Common myeloid progenitor, CD34-positive (primary cell): ENCODE measurements at regions not wholly inside any gene's neighbourhood (a gene's known extent, or its start where the extent isn't known, plus 50 kb on each side); places are given as distances from the start of the nearest gene placed in this dataset.

Experiments used
- CTCF ChIA-PET: fragments of 350-600 bp; sonication (Branson Sonifier 250); formaldehyde crosslinking; loops from one replicate; lab custom pipeline; 2021; ENCODE audit warnings: antibody characterized with exemption; lab: Charles Lee
- POLR2A ChIA-PET: fragments of 350-600 bp; sonication (Branson Sonifier 250); formaldehyde crosslinking; loops from one replicate; lab custom pipeline; 2021; ENCODE audit warnings: antibody characterized with exemption; lab: Charles Lee
- DNase-seq, 3 donors: peaks; one replicate each; pipeline versions ENCODE4 v3.0.0 to v3.0.0-alpha.2; 2013
- H3K27ac ChIP-seq, 2 experiments: 1 replicate in 1 of 2; 2 replicates in 1 of 2; pipeline ENCODE4 v1.7.0; 2013; ENCODE audit warnings: inconsistent platforms in 2 of 2, low read length in 2 of 2, mild to moderate bottlenecking in 2 of 2, low read depth in 1 of 2, moderate library complexity in 1 of 2; ENCODE audit not compliant: severe bottlenecking in 2 of 2, insufficient read depth in 1 of 2, poor library complexity in 1 of 2
- H3K27me3 ChIP-seq, 5 experiments: replicated peaks in 2 of 5; 1 replicate in 3 of 5; 2 replicates in 2 of 5; pipeline versions ENCODE4 v1.6.1 to v1.7.0; 2013; ENCODE audit warnings: low read length in 4 of 5, mild to moderate bottlenecking in 2 of 5, moderate library complexity in 2 of 5, inconsistent platforms in 1 of 5; ENCODE audit not compliant: insufficient read depth in 5 of 5, control insufficient read depth in 4 of 5
- H3K36me3 ChIP-seq, 4 experiments: 1 replicate in 2 of 4; 2 replicates in 2 of 4; pipeline versions ENCODE4 v1.6.1 to v1.7.0; 2013; ENCODE audit warnings: low read length in 3 of 4, control low read depth in 1 of 4, mild to moderate bottlenecking in 1 of 4; ENCODE audit not compliant: control insufficient read depth in 4 of 4, insufficient read depth in 4 of 4
- H3K4me1 ChIP-seq, 4 experiments: 1 replicate in 3 of 4; 2 replicates in 1 of 4; pipeline versions ENCODE4 v1.6.1 to v1.7.1; 2013; ENCODE audit warnings: low read length in 3 of 4, mild to moderate bottlenecking in 3 of 4, control low read depth in 1 of 4, inconsistent platforms in 1 of 4, moderate library complexity in 1 of 4; ENCODE audit not compliant: control insufficient read depth in 4 of 4, insufficient read depth in 4 of 4; ENCODE audit errors: control extremely low read depth in 1 of 4
- H3K4me3 ChIP-seq, 7 experiments: 1 replicate in 4 of 7; 2 replicates in 3 of 7; pipeline versions ENCODE4 v1.5.1 to v1.7.0; 2013; ENCODE audit warnings: mild to moderate bottlenecking in 7 of 7, low read length in 6 of 7, moderate library complexity in 6 of 7, inconsistent platforms in 2 of 7, low read depth in 2 of 7, control low read depth in 1 of 7; ENCODE audit not compliant: insufficient read depth in 4 of 7, control insufficient read depth in 1 of 7; ENCODE audit errors: extremely low read depth in 1 of 7
- H3K9me3 ChIP-seq, 5 experiments: 1 replicate in 4 of 5; 2 replicates in 1 of 5; pipeline versions ENCODE4 v1.6.1 to v1.7.1; 2013; ENCODE audit warnings: low read length in 4 of 5, mild to moderate bottlenecking in 2 of 5, inconsistent platforms in 1 of 5, low read depth in 1 of 5, moderate library complexity in 1 of 5; ENCODE audit not compliant: control insufficient read depth in 4 of 5, insufficient read depth in 2 of 5; ENCODE audit errors: control extremely low read depth in 1 of 5
- WGBS: methylation state at CpG from one replicate; pipeline ENCODE4 v1.1.5; 2013; ENCODE audit not compliant: insufficient coverage; 5-methylcytosine and 5-hydroxymethylcytosine counted together

DNA sequence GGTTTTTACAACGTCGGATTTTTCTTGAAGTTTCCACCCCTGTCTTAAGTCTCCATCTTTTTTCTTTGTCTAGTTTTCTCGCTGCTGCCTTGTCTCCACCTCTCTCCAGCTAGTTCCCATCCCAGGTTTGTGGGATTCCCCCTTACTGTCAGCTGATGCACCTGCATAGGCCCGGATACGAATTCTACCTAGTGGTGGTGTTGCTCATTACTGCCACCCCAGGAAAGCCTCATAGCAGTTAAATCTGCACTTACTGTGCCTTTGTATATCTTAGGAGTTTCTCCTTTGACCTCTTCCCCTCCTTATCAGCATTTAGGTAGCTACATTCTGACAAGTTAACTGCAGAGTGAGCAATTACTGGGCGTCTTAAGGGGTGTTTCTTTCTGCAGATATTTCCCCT is 1693.1 kb upstream of the TENM3 start:
- CTCF ChIA-PET: no interaction called here
- no peak overlapping the region for H3K4me3 ChIP-seq
- DNase-seq: no peak
- H3K27ac ChIP-seq: no peak overlapping the region
- H3K4me1 ChIP-seq: no peaks in the 10 kb centered on the region
- POLR2A ChIA-PET: no interaction called here
- peaks cover 0 to 4% (median 0%) of the 10 kb centered on the region in 5 experiments for H3K9me3 ChIP-seq
- WGBS: 69% methylated on average over 6 of the region's 6 CpGs
- no peaks in the 10 kb centered on the region for H3K27me3 ChIP-seq
- H3K36me3 ChIP-seq: no peaks in the 10 kb centered on the region

DNA sequence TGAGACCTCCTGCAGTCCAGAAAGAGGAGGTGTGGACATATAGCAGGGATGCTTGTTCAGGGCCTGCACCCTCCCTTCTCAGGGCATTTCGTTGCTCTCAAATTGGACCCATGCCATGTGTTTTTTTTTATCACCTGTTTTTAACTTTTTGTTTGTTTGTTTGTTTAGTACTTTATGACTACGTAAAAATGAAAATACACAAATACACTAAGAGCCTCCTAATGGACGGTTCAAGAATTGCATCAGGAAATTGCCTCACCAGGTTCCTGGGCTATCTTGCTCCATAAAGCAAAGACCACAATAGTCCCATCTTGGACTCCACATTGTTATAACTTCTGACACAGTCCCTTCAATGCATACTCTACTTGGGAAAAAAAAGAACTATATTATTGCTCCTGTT is 1685.9 kb upstream of the TENM3 start:
- H3K27me3 ChIP-seq: no peaks in the 10 kb centered on the region
- no peaks in the 10 kb centered on the region for H3K9me3 ChIP-seq
- H3K36me3 ChIP-seq: no peaks in the 10 kb centered on the region
- POLR2A ChIA-PET: interaction anchor here (0.6 kb wide), 1 partner anchor 24 kb away, joined by 3 read pairs; no protein-coding TSS in a partner anchor
- peaks cover 0 to 5% (median 0%) of the 10 kb centered on the region in 4 experiments for H3K4me1 ChIP-seq
- no peak overlapping the region for H3K27ac ChIP-seq
- DNase-seq: peak in 1 of 3 donors; percentile 2
- H3K4me3 ChIP-seq: no peak overlapping the region
- 90% methylated on average over 2 of the region's 3 CpGs for WGBS
- CTCF ChIA-PET: no interaction called here

DNA sequence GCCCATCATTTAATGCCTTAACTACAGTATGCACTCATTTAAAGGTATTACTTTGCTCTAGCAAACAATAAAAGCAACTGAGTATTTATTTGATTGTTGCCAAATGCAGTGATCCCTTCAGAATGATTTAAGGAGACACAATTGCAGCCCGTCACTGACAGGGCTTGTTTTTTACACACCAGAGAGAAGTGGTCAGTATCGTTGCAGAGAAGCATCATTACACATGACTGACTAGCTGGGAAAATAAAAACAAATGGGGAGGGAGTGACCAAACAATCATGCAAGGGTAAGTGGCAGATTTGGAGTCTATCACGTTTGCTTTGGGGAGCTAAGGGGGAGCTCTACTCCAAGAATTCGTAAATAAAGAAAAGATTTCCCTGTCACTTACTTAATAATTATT is 1685.3 kb upstream of the TENM3 start:
- DNase-seq: no peak
- H3K9me3 ChIP-seq: no peaks in the 10 kb centered on the region
- POLR2A ChIA-PET: interaction anchor here (0.6 kb wide), 1 partner anchor 23 kb away, joined by 3 read pairs; no protein-coding TSS in a partner anchor
- no peak overlapping the region for H3K27ac ChIP-seq
- no peaks in the 10 kb centered on the region for H3K27me3 ChIP-seq
- 85% methylated on average over 2 of the region's 4 CpGs for WGBS
- CTCF ChIA-PET: no interaction called here
- no peak overlapping the region for H3K4me3 ChIP-seq
- H3K4me1 ChIP-seq: peaks cover 0 to 5% (median 0%) of the 10 kb centered on the region in 4 experiments
- no peaks in the 10 kb centered on the region for H3K36me3 ChIP-seq

DNA sequence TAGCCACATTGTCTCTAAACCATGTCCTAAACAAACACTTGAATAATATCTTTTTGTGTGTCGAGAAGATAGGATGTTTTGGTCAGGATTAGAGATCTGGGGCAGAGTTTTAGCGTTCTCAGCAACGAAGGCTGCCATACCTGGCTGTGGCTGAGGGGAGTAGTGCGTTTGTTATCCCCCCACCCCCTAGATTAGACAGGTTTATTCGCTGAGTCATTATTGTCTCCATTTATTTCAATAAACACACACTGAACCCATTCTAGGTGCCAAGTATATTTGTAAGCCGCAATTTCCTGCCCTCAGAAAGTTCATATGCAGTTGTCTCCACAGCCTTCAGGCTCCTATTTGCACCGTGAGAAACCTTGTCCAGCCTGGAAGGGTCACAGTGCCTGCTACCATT is 1684.8 kb upstream of the TENM3 start:
- 100% methylated on average over 1 of the region's 7 CpGs for WGBS
- Histone ChIP-seq H3K4me1 (peaks cover 0 to 5% (median 0%) of the 10 kb centered on the region in 4 experiments), H3K9me3 (no peaks in the 10 kb centered on the region), H3K36me3 (no peaks in the 10 kb centered on the region), H3K27me3 (no peaks in the 10 kb centered on the region), H3K4me3 (no peak overlapping the region), H3K27ac (no peak overlapping the region)
- ChIA-PET POLR2A (no interaction called here), CTCF (no interaction called here)
- no peak for DNase-seq

DNA sequence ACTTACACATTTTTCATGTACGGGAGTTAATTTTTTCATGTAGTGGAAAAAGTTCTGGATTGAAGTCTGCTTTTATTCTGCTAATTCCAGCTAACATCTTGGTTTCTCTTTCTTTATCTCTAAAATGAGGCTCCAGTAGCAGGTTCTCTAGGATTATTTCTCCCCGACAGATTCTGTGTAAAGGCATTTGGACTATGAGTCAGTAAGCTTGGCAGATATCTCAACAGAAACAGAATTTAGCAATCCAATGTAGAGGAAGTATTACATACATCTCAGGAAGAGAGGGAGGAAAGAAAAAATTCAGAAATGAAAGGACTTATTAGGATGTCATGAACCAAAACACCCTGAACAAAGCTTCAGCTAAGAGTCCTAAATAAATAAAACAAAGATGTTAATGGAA is 1682.3 kb upstream of the TENM3 start:
- Histone ChIP-seq H3K36me3 (no peaks in the 10 kb centered on the region), H3K4me1 (peaks cover 0 to 5% (median 0%) of the 10 kb centered on the region in 4 experiments), H3K9me3 (no peaks in the 10 kb centered on the region), H3K27ac (peak overlapping the region in 1 of 2 experiments; percentile 15), H3K27me3 (no peaks in the 10 kb centered on the region), H3K4me3 (no peak overlapping the region)
- ChIA-PET CTCF (no interaction called here), POLR2A (no interaction called here)
- no CpG with 5 or more reads among the region's 2 CpGs for WGBS
- peak in 2 of 3 donors; percentile 22 to 25 for DNase-seq

DNA sequence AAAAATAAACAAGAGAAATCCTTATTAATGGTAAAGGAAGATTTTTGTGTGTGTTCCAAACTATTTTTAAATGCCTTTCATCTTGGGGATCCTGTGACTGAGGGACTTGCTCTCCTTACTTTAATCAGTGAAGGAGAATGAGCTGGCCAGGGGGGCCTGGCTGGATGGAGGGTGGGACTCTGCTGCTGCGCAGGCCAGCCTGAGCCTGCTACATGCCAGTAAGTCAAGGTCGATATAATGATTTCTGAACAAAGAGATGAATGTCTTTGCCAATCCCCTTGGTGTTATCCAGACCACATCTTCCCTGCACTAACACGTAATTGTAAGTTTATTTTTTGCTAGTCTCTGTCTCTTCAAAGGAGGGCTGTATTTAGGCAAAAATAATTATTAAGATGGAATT is 1679.2 kb upstream of the TENM3 start:
- DNase-seq: no peak
- Histone ChIP-seq H3K27me3 (no peaks in the 10 kb centered on the region), H3K36me3 (no peaks in the 10 kb centered on the region), H3K27ac (no peak overlapping the region), H3K4me3 (no peak overlapping the region), H3K4me1 (peaks cover 0 to 5% (median 0%) of the 10 kb centered on the region in 4 experiments), H3K9me3 (no peaks in the 10 kb centered on the region)
- ChIA-PET CTCF (no interaction called here), POLR2A (no interaction called here)
- 100% methylated on average over 2 of the region's 3 CpGs for WGBS

DNA sequence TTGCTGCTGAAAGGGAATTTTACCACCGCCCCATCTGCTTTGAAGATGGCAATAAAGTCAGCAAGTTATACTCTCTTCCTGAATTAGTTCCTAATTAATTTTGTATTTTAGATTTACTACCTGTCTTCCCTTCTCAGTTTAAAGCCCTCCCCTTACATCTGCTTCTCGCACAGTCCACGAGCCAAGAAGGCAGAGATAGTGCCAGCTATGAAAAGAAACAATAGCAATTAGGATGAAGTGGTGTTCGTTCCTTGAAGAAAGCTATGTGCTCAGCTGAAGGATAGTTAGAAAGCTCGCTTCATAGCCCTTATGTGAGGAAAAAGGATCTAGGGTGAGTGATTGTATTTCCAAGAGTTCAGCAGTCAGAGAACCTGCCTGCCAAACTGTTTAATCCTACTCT is 1678.8 kb upstream of the TENM3 start:
- Histone ChIP-seq H3K27me3 (no peaks in the 10 kb centered on the region), H3K4me1 (peaks cover 0 to 5% (median 0%) of the 10 kb centered on the region in 4 experiments), H3K27ac (no peak overlapping the region), H3K9me3 (no peaks in the 10 kb centered on the region), H3K4me3 (no peak overlapping the region), H3K36me3 (no peaks in the 10 kb centered on the region)
- ChIA-PET POLR2A (no interaction called here), CTCF (no interaction called here)
- no peak for DNase-seq
- 92% methylated on average over 4 of the region's 5 CpGs for WGBS
